Skeletal muscle satellite cell (primary cell): ENCODE measurements at regions not wholly inside any gene's neighbourhood (a gene's known extent, or its start where the extent isn't known, plus 50 kb on each side); places are given as distances from the start of the nearest gene placed in this dataset.

Source experiments
- H3K27me3 ChIP-seq: 2 replicates; pipeline ENCODE4 v1.7.0; 2013; ENCODE audit warnings: low read length; ENCODE audit not compliant: control insufficient read depth, insufficient read depth
- H3K36me3 ChIP-seq: 2 replicates; pipeline ENCODE4 v1.7.0; 2013; ENCODE audit warnings: mild to moderate bottlenecking, control low read depth, low read length; ENCODE audit not compliant: insufficient read depth
- H3K4me1 ChIP-seq: 2 replicates; pipeline ENCODE4 v1.7.0; 2013; ENCODE audit warnings: low read length; ENCODE audit not compliant: control insufficient read depth, insufficient read depth
- H3K4me2 ChIP-seq: 2 replicates; pipeline ENCODE4 v1.7.0; 2013; ENCODE audit warnings: mild to moderate bottlenecking, low read length
- H3K4me3 ChIP-seq: 2 replicates; pipeline ENCODE4 v1.7.0; 2013; ENCODE audit warnings: low read length
- H3K9ac ChIP-seq: 2 replicates; pipeline ENCODE4 v1.7.0; 2013; ENCODE audit warnings: mild to moderate bottlenecking, low read depth, low read length, moderate library complexity
- H3K9me3 ChIP-seq: replicated peaks from 2 replicates; pipeline ENCODE4 v1.7.0; 2013; ENCODE audit warnings: mild to moderate bottlenecking, control low read depth, low read length

DNA sequence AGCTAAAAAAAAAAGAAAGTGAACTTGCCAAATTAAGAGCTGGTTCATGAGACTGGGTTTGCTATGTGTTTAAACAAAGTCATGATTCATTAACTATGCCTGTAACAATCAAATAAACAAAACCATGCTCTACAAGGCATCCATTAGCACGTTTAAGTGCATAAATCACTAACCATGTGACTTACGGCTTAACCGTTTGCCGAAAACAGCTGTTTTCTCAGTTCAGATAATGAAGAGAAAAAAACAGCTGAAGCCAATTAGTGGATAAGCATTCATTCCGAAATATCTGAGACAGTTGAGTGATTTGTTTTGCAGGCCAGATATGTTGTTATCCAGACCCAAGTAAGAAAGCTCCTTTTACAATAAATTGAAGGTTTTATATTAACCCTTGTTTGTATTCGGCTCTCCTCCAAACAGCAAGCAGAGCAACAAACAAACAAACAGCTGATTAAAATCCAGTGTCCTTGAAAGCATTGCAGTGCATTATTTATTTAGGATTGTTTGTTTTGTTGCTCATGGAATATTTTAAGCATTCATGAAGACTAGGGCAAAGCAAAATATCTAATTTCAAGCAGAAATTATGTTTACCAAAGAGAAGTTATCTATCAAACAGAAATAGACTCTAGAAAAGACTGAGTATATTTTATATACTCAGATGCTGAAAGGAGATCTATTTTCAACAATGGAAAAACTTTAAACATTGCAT, 343.5 kb downstream of the RFPL4B start:
- no peaks in the 10 kb centered on the region for H3K27me3 ChIP-seq
- peaks cover 27% of the 10 kb centered on the region for H3K4me1 ChIP-seq
- peak overlapping the region; percentile 57 for H3K4me2 ChIP-seq
- H3K4me3 ChIP-seq: peak overlapping the region; percentile 36
- peak overlapping the region; percentile 26 for H3K9ac ChIP-seq
- H3K36me3 ChIP-seq: no peaks in the 10 kb centered on the region
- H3K9me3 ChIP-seq: no peaks in the 10 kb centered on the region

DNA sequence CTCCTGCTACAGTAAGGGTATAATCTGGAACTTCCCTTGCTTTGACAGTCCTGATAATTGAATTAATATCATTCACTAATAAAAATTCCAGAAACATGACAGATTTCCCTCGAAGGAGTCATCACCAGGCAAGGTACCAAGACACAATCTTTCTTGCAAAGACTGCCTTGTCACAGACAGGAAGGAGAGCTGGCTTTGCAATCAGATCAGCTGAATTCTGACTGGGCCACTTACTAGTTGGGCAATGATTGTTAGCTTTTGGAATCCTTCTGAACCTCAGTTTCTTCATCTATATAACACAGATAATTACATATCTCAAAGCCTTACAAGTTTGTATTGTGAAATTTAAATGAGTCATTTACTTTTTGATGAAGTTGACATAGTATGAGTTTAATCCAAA, 344.2 kb downstream of the RFPL4B start:
- Histone ChIP-seq H3K4me3 (no peak overlapping the region), H3K9me3 (no peaks in the 10 kb centered on the region), H3K4me2 (peak overlapping the region; percentile 57), H3K36me3 (no peaks in the 10 kb centered on the region), H3K9ac (peak overlapping the region; percentile 26), H3K4me1 (peaks cover 23% of the 10 kb centered on the region), H3K27me3 (no peaks in the 10 kb centered on the region)

DNA sequence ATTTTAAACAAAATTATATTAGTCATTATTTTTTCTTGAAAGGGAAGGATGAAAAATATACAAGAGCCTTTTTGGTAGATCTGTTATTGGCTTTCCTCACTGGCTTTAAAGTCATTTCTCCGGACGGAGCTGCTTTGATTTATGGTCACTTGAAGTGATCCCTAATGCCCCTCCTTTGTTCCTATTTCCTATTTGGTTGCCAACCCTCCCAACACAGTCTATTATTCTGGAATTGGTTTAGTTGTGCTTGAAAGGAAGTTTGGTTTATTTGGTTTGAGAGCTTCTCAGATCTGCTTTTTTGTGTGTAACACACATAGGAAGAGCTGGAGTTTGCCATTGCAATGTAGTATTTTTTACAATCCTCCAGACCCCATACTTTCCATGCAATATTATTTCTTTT, 347.9 kb downstream of the RFPL4B start:
- no peaks in the 10 kb centered on the region for H3K9me3 ChIP-seq
- no peak overlapping the region for H3K9ac ChIP-seq
- H3K4me2 ChIP-seq: no peak overlapping the region
- H3K27me3 ChIP-seq: no peaks in the 10 kb centered on the region
- H3K36me3 ChIP-seq: no peaks in the 10 kb centered on the region
- H3K4me3 ChIP-seq: no peak overlapping the region
- peaks cover 22% of the 10 kb centered on the region for H3K4me1 ChIP-seq

- Histone ChIP-seq H3K36me3 (no peaks in the 10 kb centered on the region), H3K4me1 (no peaks in the 10 kb centered on the region), H3K4me2 (no peak overlapping the region), H3K4me3 (no peak overlapping the region), H3K27me3 (no peaks in the 10 kb centered on the region), H3K9ac (no peak overlapping the region), H3K9me3 (no peaks in the 10 kb centered on the region)
Measured at GRCh38 chr6:112697265-112697664, 350.1 kb downstream of the RFPL4B start.

- H3K36me3 ChIP-seq: no peaks in the 10 kb centered on the region
- no peak overlapping the region for H3K4me3 ChIP-seq
- no peaks in the 10 kb centered on the region for H3K9me3 ChIP-seq
- no peaks in the 10 kb centered on the region for H3K27me3 ChIP-seq
- H3K4me1 ChIP-seq: no peaks in the 10 kb centered on the region
- no peak overlapping the region for H3K9ac ChIP-seq
- no peak overlapping the region for H3K4me2 ChIP-seq
Measured at GRCh38 chr6:112701201-112701600, 354.1 kb downstream of the RFPL4B start.

DNA sequence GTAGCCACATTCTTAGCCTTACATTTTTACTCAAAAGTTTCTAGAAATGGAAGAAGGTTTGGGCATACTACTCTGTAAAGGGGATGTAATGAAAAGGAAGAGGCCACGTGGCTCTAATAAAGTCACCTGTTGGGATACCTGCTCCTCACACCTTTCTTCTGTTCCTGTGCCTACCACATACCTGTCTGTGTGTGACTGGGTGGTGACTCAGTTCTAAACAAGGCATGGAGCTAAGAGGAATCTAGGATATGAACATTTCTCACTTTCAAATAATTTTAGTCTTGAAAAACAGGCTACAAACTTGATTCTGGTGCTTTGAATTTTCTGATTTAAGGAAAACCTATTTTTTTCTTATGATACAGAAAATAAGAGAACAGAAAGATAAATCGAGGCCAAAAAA, 363.6 kb downstream of the RFPL4B start:
- Histone ChIP-seq H3K36me3 (no peaks in the 10 kb centered on the region), H3K4me3 (no peak overlapping the region), H3K9me3 (no peaks in the 10 kb centered on the region), H3K4me1 (no peaks in the 10 kb centered on the region), H3K4me2 (no peak overlapping the region), H3K9ac (no peak overlapping the region), H3K27me3 (no peaks in the 10 kb centered on the region)

DNA sequence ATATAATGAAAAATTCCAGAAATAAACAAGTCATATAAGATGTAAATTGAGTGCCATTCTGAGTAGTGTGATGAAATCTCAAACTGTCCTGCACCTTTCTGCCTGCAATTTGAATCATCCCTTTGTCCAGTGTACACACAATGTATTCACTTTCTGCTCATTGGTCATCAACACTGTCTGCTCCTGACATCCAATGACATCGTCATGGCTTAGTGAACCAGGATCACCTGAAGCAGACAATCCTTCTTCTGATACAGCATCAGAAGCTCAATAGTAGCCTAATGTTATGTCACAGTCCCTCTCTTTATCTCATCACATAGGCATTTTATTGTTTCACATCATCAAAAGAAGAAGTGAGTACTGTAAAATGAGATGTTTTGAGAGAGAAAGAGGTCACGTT, 366.3 kb downstream of the RFPL4B start:
- Histone ChIP-seq H3K4me1 (no peaks in the 10 kb centered on the region), H3K36me3 (no peaks in the 10 kb centered on the region), H3K27me3 (no peaks in the 10 kb centered on the region), H3K9me3 (no peaks in the 10 kb centered on the region), H3K9ac (no peak overlapping the region), H3K4me2 (no peak overlapping the region), H3K4me3 (no peak overlapping the region)

DNA sequence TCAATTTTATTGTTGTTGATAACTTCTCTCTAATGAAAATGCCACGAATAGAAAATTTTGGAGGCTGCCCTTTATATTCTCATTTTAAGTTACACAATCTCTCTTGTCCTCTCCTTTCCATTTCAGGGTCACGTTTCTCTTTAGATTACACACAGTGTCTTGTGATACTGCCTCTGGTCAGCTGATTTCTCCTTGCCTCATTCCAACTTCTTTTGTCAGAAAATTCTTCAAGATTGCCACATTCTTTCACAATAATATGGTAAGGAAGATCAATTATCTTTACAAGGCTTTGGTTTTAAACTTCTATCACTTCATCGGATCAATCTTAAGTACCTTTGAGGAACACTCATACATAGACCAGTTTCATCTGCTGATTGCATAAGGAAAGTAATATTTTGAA, 370.3 kb downstream of the RFPL4B start:
- no peak overlapping the region for H3K9ac ChIP-seq
- H3K4me2 ChIP-seq: no peak overlapping the region
- H3K9me3 ChIP-seq: no peaks in the 10 kb centered on the region
- H3K4me3 ChIP-seq: no peak overlapping the region
- H3K27me3 ChIP-seq: no peaks in the 10 kb centered on the region
- no peaks in the 10 kb centered on the region for H3K4me1 ChIP-seq
- no peaks in the 10 kb centered on the region for H3K36me3 ChIP-seq

GRCh38 chr6:112717856-112718255, 370.7 kb downstream of the RFPL4B start:
- H3K9ac ChIP-seq: no peak overlapping the region
- no peaks in the 10 kb centered on the region for H3K4me1 ChIP-seq
- no peak overlapping the region for H3K4me3 ChIP-seq
- H3K27me3 ChIP-seq: no peaks in the 10 kb centered on the region
- H3K36me3 ChIP-seq: no peaks in the 10 kb centered on the region
- no peak overlapping the region for H3K4me2 ChIP-seq
- H3K9me3 ChIP-seq: no peaks in the 10 kb centered on the region

- Histone ChIP-seq H3K9ac (no peak overlapping the region), H3K4me3 (no peak overlapping the region), H3K4me2 (no peak overlapping the region), H3K9me3 (no peaks in the 10 kb centered on the region), H3K36me3 (no peaks in the 10 kb centered on the region), H3K27me3 (no peaks in the 10 kb centered on the region), H3K4me1 (no peaks in the 10 kb centered on the region)
Measured at GRCh38 chr6:112725541-112726085, 378.5 kb downstream of the RFPL4B start.

DNA sequence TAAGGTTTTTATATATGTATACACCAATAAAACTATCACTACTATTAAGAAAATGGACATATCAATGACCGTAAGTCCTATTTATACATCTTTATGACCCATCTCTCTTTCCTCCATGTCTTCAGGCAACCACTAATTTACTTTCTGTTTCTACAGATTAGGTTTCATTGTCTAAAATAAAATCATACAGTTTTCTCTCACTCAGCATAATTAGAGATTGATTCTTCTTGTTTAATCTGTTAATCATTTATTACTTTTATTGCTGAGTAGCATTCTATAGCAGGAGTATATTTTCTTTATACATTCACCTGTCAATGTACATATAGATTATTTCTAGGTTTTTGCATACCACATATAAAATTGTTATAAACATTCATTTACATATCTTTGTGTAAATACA, 388.0 kb downstream of the RFPL4B start:
- H3K27me3 ChIP-seq: no peaks in the 10 kb centered on the region
- H3K36me3 ChIP-seq: no peaks in the 10 kb centered on the region
- H3K4me3 ChIP-seq: no peak overlapping the region
- H3K9me3 ChIP-seq: no peaks in the 10 kb centered on the region
- no peaks in the 10 kb centered on the region for H3K4me1 ChIP-seq
- no peak overlapping the region for H3K9ac ChIP-seq
- H3K4me2 ChIP-seq: no peak overlapping the region

- H3K36me3 ChIP-seq: no peaks in the 10 kb centered on the region
Measured at GRCh38 chr6:112739766-112740165, 392.6 kb downstream of the RFPL4B start.

More at GRCh38 chr6:112739766-112740165, 392.6 kb downstream of the RFPL4B start:
- no peak overlapping the region for H3K4me2 ChIP-seq
- H3K9me3 ChIP-seq: no peaks in the 10 kb centered on the region
- H3K4me1 ChIP-seq: no peaks in the 10 kb centered on the region
- H3K9ac ChIP-seq: no peak overlapping the region
- no peaks in the 10 kb centered on the region for H3K27me3 ChIP-seq
- H3K4me3 ChIP-seq: no peak overlapping the region
